ENCODE measurements at regions not wholly inside any gene's neighbourhood (a gene's known extent, or its start where the extent isn't known, plus 50 kb on each side); places are given as distances from the start of the nearest gene placed in this dataset.
"Not testable (repeated sequence)": the region's sequence is repeated elsewhere in the genome, so short reads cannot be mapped to it uniquely, and the experiment has no call there.

DNA sequence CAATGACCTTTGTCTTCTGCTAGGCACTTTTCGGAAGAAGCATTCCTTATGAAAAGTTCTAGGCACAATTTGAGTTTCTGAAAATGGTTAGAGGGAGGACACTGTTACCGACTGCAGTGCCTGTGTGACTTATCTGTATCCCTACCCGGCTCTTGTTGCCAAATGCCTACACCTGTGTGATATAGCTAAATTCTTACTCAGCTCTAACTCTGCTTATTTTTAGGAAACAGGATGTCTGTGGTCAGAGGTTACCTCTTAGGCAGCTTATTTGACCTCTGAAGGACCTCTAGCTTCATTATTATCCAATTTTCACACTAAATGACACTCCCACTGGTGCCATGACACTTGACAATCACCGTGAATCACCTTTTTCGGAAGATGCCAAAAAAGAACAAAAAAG lies 561.1 kb upstream of the SMIM31 start:
- no peak for DNase-seq (ENCODE audit: low read depth in 4 of 4, low spot score in 1 of 4)

DNA sequence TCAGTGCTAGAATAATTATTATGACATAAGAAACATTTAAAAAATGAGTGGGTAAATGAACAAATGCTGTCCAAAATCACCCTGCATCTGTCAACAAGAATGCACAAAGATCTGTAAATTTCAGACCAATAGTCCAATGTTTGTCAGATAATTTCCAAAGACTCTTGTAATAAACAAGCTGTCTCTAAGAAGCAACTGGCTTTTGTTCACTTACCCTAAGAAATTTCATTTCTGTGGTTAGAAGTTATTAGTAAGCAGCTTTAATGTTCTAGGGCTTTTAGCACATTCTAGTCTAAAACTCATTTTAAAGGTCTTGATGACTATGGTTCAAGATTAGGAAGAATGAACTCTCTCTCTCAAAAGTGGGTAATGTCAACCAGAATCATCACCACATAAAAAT lies 560.3 kb upstream of the SMIM31 start:
- no peak for DNase-seq (ENCODE audit: low read depth in 4 of 4, low spot score in 1 of 4)

DNA sequence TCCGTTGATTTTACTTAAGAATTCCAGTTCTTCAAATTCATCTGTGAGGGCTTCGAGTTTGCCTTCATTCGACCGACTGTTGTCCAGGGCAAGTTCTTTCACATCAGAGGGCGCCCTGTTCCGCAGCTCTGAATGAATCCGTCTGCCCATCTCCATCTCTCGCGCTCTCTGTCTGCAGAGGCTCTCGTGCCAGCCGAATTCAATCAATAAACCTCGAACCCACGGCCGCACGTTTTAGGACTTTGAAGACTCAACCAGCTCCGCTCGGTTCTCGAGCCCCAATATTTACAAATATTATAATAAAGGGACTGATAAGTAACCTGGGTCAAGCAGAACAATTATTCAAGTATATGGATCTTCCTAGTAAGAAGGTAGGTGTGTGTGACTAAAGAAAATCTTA lies 556.4 kb upstream of the SMIM31 start:
- DNase-seq (ENCODE audit: low read depth in 4 of 4, low spot score in 1 of 4): no peak

DNA sequence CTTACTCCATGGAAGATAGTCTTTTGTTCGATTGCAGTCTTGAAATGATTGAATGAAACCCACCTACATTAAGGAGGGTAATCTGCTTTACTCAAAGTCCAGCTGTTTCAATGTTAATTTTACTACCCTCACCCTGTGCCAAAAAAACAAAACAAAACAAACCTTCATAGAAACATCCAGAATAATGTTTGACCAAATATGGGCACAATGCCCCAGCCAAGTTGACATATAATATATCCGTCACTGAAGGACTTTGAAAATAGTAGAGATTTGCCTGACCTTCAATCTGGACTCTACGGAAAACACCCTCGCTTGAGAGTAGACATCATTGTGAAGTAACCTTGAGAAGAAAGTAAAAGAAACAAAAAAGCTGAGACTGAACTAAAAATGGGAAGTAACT lies 550.5 kb upstream of the SMIM31 start:
- no peak for DNase-seq (ENCODE audit: low read depth in 4 of 4, low spot score in 1 of 4)

DNA sequence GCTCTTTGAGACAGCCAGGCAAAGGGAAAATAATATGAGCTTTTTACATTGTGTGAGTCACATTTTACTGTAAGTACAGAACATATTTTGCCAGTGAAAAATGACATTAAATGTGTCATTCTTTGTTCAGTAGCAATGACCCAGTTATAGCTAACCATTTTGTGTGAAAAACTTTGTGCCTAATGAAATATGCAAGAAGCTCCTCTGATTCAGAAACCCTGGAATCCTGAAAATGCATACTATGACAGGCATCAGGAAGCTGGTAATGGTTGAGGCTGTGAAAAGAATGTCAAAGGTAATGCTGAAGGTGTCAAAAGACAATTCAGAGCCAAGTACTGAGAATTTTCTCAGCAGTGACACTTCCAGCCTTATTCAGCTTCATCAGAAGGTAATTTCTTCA lies 549.5 kb upstream of the SMIM31 start:
- DNase-seq (ENCODE audit: low read depth in 4 of 4, low spot score in 1 of 4): no peak

DNA sequence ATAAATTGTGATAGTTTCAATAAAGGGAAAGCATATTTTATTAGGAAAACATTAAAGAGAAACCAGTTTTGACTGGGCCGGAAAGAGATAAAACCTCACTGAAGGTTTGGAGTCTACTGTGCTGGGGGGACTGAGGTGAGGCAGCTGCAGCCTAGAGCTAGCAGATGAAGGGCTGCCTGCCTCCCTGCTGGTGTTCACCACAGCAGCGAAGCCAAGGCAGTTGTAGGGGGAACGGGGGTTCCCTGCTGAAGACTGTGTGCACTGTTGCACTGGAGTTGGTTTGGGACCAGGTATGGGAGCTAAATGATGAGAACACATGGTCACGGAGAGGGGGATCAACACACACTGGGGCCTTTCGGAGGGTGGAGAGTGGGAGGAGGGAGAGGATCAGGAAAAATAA lies 546.5 kb upstream of the SMIM31 start:
- DNase-seq (ENCODE audit: low read depth in 4 of 4, low spot score in 1 of 4): no peak

DNA sequence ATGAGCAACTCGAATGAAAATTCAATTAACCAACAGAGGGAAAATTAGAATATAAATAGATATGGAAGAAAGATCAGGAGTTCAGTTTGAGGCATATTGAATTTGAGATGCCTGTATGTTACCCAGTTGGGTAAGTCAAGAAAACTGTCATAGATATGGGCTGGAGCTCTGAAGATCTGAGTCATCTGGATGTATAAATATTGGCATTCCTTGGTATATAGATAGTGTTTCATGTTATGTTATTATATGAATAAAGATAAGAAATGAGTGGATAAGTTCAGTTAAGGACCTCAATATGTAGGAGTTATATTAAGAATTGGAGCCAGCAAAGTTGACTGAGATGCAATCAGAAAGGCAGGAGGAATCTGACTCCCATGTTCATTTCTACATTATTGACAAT lies 543.6 kb upstream of the SMIM31 start:
- no peak for DNase-seq (ENCODE audit: low read depth in 4 of 4, low spot score in 1 of 4)

DNA sequence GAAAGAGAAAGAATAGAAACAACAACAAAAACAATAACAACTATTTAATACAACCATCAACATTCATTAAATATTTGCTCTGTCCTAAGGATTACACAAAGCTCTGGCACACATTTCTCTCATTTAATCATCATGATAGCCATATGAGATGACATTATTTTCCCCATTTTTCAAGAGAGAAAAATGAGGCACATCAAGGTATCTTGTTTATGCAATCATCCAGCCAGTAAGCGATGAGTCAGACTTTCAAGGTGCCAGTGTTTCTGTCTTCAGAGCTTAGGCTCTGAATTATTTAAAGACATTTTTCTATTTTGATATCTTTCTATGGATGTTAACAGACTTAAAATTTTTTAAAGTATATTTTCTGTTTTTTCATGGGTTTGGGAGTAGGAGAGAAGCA lies 541.8 kb upstream of the SMIM31 start:
- DNase-seq (ENCODE audit: low read depth in 4 of 4, low spot score in 1 of 4): no peak

DNA sequence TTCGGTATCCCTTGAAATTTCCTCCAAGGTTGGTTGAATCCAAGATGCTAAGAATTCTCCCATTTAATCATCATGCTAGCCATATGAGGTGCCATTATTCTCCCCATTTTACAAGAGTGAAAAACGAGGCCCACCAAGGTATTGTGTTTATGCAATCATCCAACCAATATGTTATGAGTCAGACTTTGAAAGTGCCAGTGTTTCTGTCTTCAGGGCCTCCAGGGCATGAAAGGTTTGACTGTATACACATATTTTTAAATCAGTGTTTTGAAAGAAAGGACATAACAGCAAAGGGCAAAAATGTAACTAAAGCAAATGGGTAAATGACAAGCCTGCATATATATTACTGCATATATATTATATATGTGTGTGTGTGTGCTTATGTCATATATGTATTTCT lies 541.2 kb upstream of the SMIM31 start:
- no peak for DNase-seq (ENCODE audit: low read depth in 4 of 4, low spot score in 1 of 4)

DNA sequence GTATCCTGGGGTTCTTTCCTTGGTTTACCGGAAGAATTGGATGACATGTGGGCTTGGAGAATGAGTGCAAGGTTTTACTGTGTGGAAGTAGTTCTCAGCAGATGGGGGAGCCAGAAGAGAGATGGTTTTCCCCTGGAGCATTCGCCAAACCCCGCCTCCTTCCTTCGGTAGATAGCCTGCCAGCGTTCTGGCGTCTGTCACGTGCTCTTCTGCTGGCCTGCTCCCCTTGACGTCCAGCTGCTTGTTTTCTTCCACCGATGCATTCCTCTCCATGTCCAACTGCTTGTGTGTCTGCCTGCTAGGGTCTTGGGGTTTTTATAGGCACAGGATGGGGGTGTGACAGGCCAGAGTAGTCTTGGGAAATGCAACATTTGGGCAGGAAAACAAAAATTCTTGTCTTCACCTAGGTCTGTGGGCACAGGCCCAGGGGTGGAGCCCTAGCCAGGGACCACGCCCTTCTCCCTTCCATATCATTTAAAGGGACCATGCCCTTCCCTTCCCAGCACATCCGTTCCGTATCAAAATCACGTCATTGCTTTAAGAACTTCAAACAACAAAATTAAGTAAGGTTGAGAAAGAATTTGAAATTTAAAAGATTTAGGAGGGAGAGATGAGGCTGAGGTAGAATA lies 538.7 kb upstream of the SMIM31 start:
- no peak for DNase-seq (ENCODE audit: low read depth in 4 of 4, low spot score in 1 of 4)

DNA sequence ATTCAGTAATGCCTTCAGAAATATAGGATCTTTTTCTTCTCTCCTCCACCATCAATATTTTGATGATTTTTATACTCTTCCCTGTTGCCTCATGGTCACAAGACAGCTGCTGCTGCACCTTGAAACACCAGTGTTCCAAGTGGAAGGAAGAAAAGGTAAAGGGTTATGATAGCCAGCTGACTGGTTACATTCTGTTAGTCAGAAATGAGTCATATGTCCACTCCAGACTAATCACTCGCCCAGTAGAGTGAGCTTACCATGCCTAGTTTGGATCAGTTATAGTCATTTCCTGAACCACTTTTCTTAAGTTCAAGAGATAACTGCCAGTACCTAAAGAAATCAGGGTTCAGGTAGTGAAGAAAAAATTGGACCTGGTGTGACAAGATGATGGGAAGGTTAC lies 532.3 kb upstream of the SMIM31 start:
- DNase-seq (ENCODE audit: low read depth in 4 of 4, low spot score in 1 of 4): no peak

DNA sequence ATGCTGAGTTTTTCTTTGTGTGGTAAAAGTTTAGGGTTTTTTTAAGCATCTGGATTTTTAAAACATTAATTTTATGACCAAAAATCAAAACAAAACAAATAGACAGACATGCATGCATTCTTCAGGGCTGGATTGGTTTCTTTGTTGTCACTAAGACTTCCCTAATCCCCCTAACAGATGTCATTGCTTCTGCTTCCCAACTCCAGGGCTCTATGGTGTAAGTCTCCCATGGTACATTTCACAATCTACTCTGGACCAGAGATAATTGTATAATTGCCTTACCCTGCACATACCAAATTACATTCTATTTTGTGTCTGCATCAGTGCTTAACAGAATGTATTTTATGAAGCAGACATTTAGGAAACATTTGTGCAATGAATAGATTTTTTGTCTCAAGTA lies 529.1 kb upstream of the SMIM31 start:
- no peak for DNase-seq (ENCODE audit: low read depth in 4 of 4, low spot score in 1 of 4)

DNA sequence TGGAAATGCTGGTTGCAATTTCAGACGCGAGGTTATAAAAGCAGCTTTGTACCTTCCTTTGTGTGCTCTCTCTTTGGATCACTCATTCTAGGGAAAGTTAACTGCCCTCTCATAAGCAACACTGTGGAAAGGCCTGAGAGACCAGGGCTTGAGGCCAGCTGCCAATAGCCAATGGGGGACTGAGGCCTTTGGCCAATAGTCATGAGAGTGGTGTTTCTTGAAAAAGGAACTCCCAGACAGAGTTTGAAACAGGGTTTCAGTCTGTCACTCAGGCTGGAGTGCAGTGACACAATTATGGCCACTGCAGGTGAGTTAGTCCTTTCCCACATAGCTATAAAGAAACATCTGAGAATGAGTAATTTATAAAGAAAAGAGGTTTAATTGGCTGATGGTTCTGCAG lies 524.7 kb upstream of the SMIM31 start:
- no peak for DNase-seq (ENCODE audit: low read depth in 4 of 4, low spot score in 1 of 4)

DNA sequence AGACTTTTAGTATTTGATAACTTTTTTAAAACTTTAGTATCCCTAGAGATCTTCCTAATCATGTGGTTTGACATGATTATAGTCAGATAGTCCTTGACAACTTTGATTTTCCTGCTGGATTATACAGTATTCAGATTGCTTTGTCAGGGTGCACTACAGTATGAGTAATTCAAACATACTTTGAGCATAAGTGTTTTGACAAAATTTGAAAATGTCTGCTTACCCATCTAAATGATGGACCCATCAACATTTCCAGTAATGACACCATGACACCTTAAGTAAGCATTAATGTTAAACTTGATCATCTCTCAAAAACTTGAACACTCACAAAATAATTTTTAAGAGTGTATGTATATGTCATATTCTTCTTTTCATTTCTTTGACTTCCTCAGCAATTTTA lies 514.5 kb upstream of the SMIM31 start:
- no peak for DNase-seq (ENCODE audit: low read depth in 4 of 4, low spot score in 1 of 4)

DNA sequence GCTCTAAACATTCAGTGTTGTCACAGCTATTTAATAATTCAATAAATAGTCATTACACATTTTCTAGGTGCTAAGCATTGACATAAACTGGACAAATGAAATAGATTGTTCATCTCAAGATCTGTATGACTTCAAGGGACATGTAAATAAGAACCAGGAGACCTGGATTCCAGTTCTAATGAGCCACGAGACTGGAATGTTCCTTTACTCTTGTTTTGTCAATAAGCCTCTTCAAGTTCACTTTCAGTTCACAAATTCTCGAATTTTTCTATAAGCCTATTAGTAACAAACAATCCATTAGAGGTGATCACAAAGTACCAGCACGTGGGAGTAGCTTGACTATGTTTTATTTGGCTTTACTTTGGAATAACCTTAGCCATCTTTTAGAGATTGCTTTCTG lies 514.0 kb upstream of the SMIM31 start:
- no peak for DNase-seq (ENCODE audit: low read depth in 4 of 4, low spot score in 1 of 4)

DNA sequence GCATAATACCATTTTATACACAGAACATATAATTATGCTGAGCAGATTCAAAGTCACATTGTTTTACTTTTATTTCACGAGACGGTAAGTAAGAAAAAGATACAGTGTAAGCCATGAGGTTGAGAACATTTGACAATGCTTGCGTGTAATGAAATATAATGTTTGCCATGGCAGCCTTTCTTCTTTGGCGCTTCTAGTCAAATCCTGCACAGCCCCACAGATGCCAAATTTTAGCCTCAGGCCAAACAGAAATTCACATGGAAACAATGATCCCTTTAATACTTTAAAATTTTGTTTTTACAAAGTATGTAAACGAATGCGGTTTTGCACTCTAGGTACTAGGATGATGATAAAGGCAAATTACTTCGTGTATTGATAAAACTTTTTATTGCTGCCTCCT lies 502.7 kb upstream of the SMIM31 start:
- no peak for DNase-seq (ENCODE audit: low read depth in 4 of 4, low spot score in 1 of 4)

DNA sequence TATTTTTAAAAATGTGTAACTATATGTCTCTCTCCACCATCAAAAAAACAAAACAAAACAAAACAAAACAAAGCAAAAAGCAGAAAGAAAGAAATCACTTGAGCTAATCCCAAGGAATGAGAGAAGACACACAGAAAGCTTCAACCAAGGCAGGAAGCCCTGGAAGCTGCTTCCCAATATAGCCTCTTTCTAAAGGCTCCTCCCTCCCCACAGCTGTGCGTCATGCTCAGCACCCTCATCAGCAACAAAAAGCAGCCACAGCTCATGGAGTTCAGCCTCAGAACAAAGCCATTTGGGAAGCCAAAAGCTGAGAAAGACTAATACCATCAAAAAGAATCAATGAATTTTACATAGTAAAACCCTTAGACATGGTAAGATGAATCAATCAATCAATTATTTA lies 501.6 kb upstream of the SMIM31 start:
- DNase-seq (ENCODE audit: low read depth in 4 of 4, low spot score in 1 of 4): no peak

DNA sequence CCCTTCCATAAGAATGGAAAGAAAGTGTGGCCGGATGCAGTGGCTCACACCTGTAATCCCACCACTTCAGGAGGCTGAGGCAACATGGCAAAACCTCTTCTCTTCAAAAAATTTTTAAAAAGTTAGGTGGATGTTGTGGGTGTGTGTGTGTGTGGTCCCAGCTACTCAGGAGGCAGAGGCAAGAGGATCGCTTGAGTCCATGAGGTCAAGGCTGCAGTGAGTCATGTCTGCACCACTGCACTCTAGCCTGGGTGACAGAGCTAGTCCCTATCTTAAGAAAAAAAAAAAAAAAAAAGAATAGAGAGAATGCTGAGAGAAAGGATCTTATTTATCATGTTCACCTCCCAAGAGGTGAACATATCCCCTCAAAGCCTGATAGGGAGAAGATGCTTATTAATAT lies 492.1 kb upstream of the SMIM31 start:
- no peak for DNase-seq (ENCODE audit: low read depth in 4 of 4, low spot score in 1 of 4)

DNA sequence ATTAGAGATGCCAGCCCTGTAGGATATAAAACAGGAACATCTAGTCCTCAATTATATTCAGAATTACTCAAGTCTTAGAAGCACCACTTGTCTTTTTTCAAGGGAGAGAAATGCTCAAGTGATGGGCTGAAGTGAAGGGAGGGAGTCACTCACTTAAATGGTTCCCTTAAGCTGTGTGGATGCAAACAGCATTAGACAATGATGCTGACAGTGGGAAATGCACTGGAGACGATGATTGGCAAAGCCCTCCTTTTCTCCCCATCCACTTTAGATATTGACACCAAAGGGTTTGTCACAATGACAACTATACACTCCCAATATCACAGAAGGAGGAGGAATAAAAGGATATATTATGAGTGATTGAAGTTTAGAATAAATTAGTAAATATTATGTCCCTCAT lies 491.4 kb upstream of the SMIM31 start:
- not testable (repeated sequence) for DNase-seq (ENCODE audit: low read depth in 4 of 4, low spot score in 1 of 4)

DNA sequence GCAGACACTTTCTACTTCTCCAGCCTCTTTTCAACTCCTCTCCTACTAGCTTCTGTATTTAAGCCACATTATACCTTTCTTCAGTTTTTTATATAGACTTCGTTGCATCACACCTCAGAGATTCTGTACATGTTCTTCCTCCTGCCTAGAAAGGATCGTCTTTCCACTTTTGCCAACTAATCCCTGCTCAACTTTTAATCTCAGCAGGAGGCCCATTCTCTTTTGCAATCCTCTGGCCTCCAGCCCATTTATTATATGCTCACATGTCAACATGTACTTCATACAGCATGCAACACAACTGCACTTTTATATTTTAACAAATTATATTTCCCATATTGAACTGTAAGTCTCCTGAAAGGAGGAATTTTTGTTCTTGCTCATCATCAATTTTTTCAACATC lies 476.5 kb upstream of the SMIM31 start:
- DNase-seq (ENCODE audit: low read depth in 4 of 4, low spot score in 1 of 4): not testable (repeated sequence)

DNA sequence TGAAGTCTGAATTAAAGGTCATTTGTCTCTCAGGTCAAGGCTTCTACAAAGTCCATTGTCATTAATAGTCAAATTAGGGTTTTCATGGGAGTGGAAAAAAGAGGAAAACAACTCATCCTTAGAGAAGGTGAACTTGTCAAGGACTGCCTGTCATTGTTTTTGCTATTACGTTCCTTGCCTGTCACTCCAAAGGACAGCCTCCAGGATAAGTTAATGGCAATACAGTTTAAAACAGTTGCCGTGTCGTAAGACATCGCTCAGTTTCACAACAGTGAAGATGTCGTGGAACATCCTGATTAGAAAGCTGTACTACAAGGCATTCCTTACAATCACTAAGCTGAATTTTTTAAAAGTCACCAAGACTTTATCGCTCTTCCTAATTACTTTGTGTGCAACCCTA lies 466.8 kb upstream of the SMIM31 start:
- DNase-seq (ENCODE audit: low read depth in 4 of 4, low spot score in 1 of 4): no peak

DNA sequence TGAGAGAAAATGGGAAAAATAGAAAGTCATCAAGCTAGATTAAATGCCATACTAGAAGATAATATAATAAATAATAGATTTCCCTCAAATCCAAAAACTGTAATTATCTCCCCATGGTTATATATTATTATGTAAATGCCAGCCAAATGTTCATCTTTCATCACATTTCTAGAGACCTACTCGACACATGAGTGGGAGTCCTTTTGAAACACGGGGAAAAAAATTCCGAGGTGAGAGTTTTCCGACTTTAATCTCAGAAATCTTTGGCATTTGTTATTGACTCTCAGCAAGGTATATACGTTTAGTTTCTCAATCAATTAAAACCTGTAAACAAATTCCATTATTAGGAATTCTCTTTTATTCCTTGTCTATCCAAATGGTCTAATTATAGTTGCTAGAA lies 465.4 kb upstream of the SMIM31 start:
- DNase-seq (ENCODE audit: low read depth in 4 of 4, low spot score in 1 of 4): no peak

DNA sequence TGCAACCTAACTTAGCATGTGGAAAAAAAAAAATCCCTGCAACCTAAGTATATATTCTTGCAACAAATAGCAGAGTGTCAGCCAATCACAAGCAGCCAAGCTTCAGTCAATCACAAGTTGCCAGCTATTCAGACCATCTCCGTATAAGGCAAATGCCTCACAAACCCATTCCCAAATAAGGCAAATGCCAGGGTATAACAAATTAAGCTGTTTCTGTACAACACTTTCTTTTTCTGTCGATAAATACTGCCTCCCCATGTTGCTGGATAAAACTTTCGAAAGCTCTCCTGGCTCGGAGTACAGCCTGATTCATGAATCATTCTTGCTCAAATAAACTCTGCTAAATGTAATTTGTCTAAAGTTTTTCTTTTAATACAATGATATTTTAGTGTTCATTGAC lies 460.7 kb upstream of the SMIM31 start:
- DNase-seq (ENCODE audit: low read depth in 4 of 4, low spot score in 1 of 4): no peak

DNA sequence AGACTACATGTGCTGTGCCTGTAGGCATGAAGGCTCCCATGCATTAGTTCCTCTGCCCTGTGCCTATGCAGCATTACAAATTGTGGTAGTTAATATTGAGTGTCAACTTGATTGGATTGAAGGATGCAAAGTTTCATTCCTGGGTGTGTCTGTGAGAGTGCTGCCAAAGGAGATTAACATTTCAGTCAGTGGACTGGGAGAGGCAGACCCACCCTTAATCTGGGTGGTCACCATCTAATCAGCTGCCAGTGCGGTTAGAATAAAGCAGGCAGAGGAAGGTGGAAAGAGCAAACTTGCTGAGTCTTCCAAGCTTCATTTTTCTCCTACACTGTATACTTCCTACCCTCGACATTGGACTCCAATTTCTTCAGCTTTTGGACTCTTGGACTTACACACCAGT lies 460.2 kb upstream of the SMIM31 start:
- DNase-seq (ENCODE audit: low read depth in 4 of 4, low spot score in 1 of 4): no peak

All from stimulated activated CD4-positive, alpha-beta T cell treated with anti-CD3 and anti-CD28 coated beads, Interleukin-1b, Interleukin-23, amount 100 ng/mL, for 24 hours (primary cell).